Right lobe of liver (tissue), 6 donors: ENCODE measurements at regions not wholly inside any gene's neighbourhood (a gene's known extent, or its start where the extent isn't known, plus 50 kb on each side); places are given as distances from the start of the nearest gene placed in this dataset.

Experiments used
- ATAC-seq, 4 donors: fragments of 200-7000 bp; cut with Tn5 transposase; one replicate each; pipeline ENCODE4 v1.9.1; 2020; ENCODE audit warnings: mild to moderate bottlenecking in 4 of 4, moderate library complexity in 4 of 4
- DNase-seq, 3 donors: peaks; one replicate each; pipeline ENCODE4 v3.0.0-alpha.2; 2020
- H3K27ac ChIP-seq, 3 donors: fragments of 200-600 bp; one replicate each; pipeline ENCODE4 v1.8.0; 2022
- H3K27me3 ChIP-seq, 2 donors: fragments of 200-600 bp; one replicate each; pipeline ENCODE4 v1.8.0; 2022
- H3K36me3 ChIP-seq, 4 donors: fragments of 200-600 bp; sonication (generic) in 1 of 4; one replicate each; pipeline versions ENCODE4 v1.5.1 to v1.8.0; 2017 to 2022; ENCODE audit warnings: control low read depth in 1 of 4
- H3K4me1 ChIP-seq, 4 donors: fragments of 200-600 bp; sonication (generic) in 1 of 4; one replicate each; pipeline versions ENCODE4 v1.5.1 to v1.8.0; 2017 to 2022; ENCODE audit warnings: control low read depth in 1 of 4
- H3K4me3 ChIP-seq, 3 donors: fragments of 200-600 bp; one replicate each; pipeline ENCODE4 v1.8.0; 2022
- H3K9me3 ChIP-seq, 4 donors: fragments of 200-600 bp; sonication (generic) in 1 of 4; one replicate each; pipeline versions ENCODE4 v1.5.1 to v1.8.0; 2017 to 2022; ENCODE audit warnings: control low read depth in 1 of 4
- CTCF ChIP-seq, 4 donors: fragments of 200-600 bp in 3 of 4; fragments of 450-650 bp in 1 of 4; IDR thresholded peaks; one replicate each; pipeline versions ENCODE4 v1.5.1 to v1.8.0; 2016 to 2022; ENCODE audit warnings: antibody characterized with exemption in 4 of 4, mild to moderate bottlenecking in 2 of 4
- POLR2A ChIP-seq: fragments of 450-650 bp; IDR thresholded peaks from one replicate; pipeline ENCODE4 v1.6.1; 2017; ENCODE audit warnings: antibody characterized with exemption, mild to moderate bottlenecking
- WGBS: methylation state at CpG from one replicate; pipeline ENCODE4 v1.1.6; 2018; ENCODE audit warnings: low coverage, low lambda C conversion rate; ENCODE audit not compliant: insufficient coverage; ENCODE audit errors: missing lambda C conversion rate; 5-methylcytosine and 5-hydroxymethylcytosine counted together
- intact Hi-C, 2 donors: fragments of 100-400 bp; cut with DNase I; formaldehyde crosslinking; loops; one replicate each; pipeline versions ENCODE4 v1.11.2 to v1.14.1; 2022
- donor health status: DM: no; HTN: yes; CAD: no.
- donor health status: DM: no; HTN: no; CAD: no.
- donor health status: DM: no; HTN: no; CAD: no.
- donor health status: DM: no; HTN: yes; CAD: no.
- donor health status: DM: no; HTN: yes; CAD: no.

GRCh38 chr7:118826246-118826645 lies 601.7 kb downstream of the ANKRD7 start:
- WGBS: 17% methylated on average over 1 of the region's 1 CpG
- H3K27me3 ChIP-seq: no peaks in the 10 kb centered on the region
- ATAC-seq (no peak), DNase-seq (no peak)
- no peak overlapping the region for H3K4me3 ChIP-seq
- no peaks in the 10 kb centered on the region for H3K9me3 ChIP-seq
- intact Hi-C loops: no loop called here
- H3K36me3 ChIP-seq: no peaks in the 10 kb centered on the region
- no peaks in the 10 kb centered on the region for H3K4me1 ChIP-seq
- H3K27ac ChIP-seq: no peak overlapping the region
- TF ChIP-seq CTCF (IDR thresholded peaks at IDR 0.05) (no peak), POLR2A (no peak)

GRCh38 chr7:118836933-118837332 lies 612.4 kb downstream of the ANKRD7 start:
- ATAC-seq: no peak
- no peak for DNase-seq

GRCh38 chr7:118839515-118839914 lies 615.0 kb downstream of the ANKRD7 start:
- WGBS: 40% methylated on average over 4 of the region's 4 CpGs
- Histone ChIP-seq H3K27me3 (no peaks in the 10 kb centered on the region), H3K9me3 (no peaks in the 10 kb centered on the region), H3K4me3 (no peak overlapping the region), H3K4me1 (no peaks in the 10 kb centered on the region), H3K27ac (no peak overlapping the region), H3K36me3 (no peaks in the 10 kb centered on the region)
- intact Hi-C loops: no loop called here
- no peak for TF ChIP-seq CTCF (IDR thresholded peaks at IDR 0.05)
- TF ChIP-seq POLR2A: no peak
- DNase-seq: no peak
- no peak for ATAC-seq

More at GRCh38 chr7:118836933-118837332, 612.4 kb downstream of the ANKRD7 start:
- WGBS: 48% methylated on average over 2 of the region's 2 CpGs
- Histone ChIP-seq H3K9me3 (peaks cover 0 to 5% (median 0%) of the 10 kb centered on the region in 4 donors), H3K27ac (no peak overlapping the region), H3K4me3 (no peak overlapping the region), H3K4me1 (no peaks in the 10 kb centered on the region), H3K27me3 (no peaks in the 10 kb centered on the region), H3K36me3 (no peaks in the 10 kb centered on the region)
- TF ChIP-seq CTCF (IDR thresholded peaks at IDR 0.05) (no peak), POLR2A (no peak)
- intact Hi-C loops: no loop called here

GRCh38 chr7:118843456-118843855 lies 619.0 kb downstream of the ANKRD7 start:
- no peak for ATAC-seq
- no peaks in the 10 kb centered on the region for H3K27me3 ChIP-seq
- no peak for DNase-seq
- TF ChIP-seq CTCF (IDR thresholded peaks at IDR 0.05) (no peak), POLR2A (no peak)
- H3K4me1 ChIP-seq: no peaks in the 10 kb centered on the region
- H3K4me3 ChIP-seq: no peak overlapping the region
- no peaks in the 10 kb centered on the region for H3K36me3 ChIP-seq
- intact Hi-C loops: no loop called here
- WGBS: 18% methylated on average over 1 of the region's 1 CpG
- no peak overlapping the region for H3K27ac ChIP-seq
- H3K9me3 ChIP-seq: no peaks in the 10 kb centered on the region

GRCh38 chr7:118844748-118845147 lies 620.2 kb downstream of the ANKRD7 start:
- TF ChIP-seq POLR2A (no peak), CTCF (IDR thresholded peaks at IDR 0.05) (no peak)
- 32% methylated on average over 3 of the region's 3 CpGs for WGBS
- Histone ChIP-seq H3K4me3 (no peak overlapping the region), H3K27ac (no peak overlapping the region), H3K36me3 (no peaks in the 10 kb centered on the region), H3K9me3 (no peaks in the 10 kb centered on the region), H3K4me1 (no peaks in the 10 kb centered on the region), H3K27me3 (no peaks in the 10 kb centered on the region)
- DNase-seq (no peak), ATAC-seq (no peak)
- intact Hi-C loops: no loop called here
